GM12874 (cell line): ENCODE measurements at regions not wholly inside any gene's neighbourhood (a gene's known extent, or its start where the extent isn't known, plus 50 kb on each side); places are given as distances from the start of the nearest gene placed in this dataset.

Experiments
- CTCF ChIP-seq: IDR thresholded peaks from 2 replicates; pipeline ENCODE4 v1.5.1; 2011; ENCODE audit warnings: low read depth, mild to moderate bottlenecking, control low read depth, low read length, moderate library complexity; ENCODE audit not compliant: insufficient read depth

DNA sequence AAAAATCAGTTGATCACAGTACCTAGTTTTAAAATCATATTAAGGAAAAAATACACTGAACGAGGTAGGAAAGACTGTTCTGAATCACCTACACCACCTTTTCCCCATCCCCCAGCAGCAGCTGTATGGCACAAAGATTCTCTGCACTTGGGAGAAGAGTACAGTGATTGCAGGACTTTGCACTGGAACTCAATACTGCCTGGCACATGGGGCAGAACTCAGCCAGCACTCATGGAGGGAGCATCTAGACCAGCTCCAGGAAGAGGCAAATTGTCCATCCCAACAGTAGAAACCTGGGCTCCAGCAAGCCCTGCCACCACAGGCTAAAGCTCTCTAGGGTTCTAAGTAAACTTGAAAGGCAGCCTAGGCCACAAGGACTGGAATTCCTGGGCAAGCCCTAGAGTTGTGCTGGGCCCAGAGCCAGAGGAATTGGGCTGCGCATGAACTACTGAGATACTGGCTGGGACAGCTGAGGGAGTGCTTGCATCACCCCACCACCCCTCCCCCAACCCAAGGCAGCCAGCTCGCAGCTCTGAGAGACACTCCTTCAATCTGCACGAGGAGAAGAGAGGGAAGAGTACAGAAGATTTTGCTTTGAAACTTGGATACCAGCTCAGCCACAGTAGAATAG is 654.4 kb upstream of the CDH6 start:
- TF ChIP-seq CTCF, result no peak

DNA sequence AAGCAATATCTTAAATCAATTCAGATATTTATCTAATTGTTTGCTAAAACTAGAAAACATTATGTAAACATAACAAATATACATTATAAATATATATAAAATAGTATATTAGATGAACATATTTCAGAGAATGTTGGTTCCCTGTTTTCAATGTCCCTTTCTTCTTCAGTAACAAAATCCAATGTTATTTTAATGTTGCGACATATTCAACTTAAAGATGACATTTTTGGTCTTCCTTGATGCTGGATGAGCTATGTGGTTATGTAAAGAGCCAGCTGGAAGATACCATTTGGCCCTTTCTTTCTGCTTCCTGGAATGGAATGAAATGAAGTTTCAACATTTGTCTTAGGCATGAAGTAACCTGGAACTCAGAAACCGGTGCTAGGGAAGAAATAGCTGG is 668.1 kb upstream of the CDH6 start:
- TF ChIP-seq CTCF, result no peak

GRCh38 chr5:30524428-30524827 is 669.1 kb upstream of the CDH6 start:
- TF ChIP-seq CTCF, result no peak

- TF ChIP-seq CTCF, result no peak
Measured at GRCh38 chr5:30523061-30523460, 670.4 kb upstream of the CDH6 start.

GRCh38 chr5:30505014-30505886 is 688.2 kb upstream of the CDH6 start:
- no peak for TF ChIP-seq CTCF

- no peak for TF ChIP-seq CTCF
Measured at GRCh38 chr5:30502277-30502676, 691.2 kb upstream of the CDH6 start.

- TF ChIP-seq CTCF, result no peak
Measured at GRCh38 chr5:30501065-30501464, 692.4 kb upstream of the CDH6 start.
